ENCODE measurements at regions not wholly inside any gene's neighbourhood (a gene's known extent, or its start where the extent isn't known, plus 50 kb on each side); places are given as distances from the start of the nearest gene placed in this dataset.

- no peak for TF ChIP-seq POLR2A (IDR thresholded peaks at IDR 0.05)
- TF ChIP-seq, protein P1, sequence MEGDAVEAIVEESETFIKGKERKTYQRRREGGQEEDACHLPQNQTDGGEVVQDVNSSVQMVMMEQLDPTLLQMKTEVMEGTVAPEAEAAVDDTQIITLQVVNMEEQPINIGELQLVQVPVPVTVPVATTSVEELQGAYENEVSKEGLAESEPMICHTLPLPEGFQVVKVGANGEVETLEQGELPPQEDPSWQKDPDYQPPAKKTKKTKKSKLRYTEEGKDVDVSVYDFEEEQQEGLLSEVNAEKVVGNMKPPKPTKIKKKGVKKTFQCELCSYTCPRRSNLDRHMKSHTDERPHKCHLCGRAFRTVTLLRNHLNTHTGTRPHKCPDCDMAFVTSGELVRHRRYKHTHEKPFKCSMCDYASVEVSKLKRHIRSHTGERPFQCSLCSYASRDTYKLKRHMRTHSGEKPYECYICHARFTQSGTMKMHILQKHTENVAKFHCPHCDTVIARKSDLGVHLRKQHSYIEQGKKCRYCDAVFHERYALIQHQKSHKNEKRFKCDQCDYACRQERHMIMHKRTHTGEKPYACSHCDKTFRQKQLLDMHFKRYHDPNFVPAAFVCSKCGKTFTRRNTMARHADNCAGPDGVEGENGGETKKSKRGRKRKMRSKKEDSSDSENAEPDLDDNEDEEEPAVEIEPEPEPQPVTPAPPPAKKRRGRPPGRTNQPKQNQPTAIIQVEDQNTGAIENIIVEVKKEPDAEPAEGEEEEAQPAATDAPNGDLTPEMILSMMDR (IDR thresholded peaks at IDR 0.05): no peak
Observed at GRCh38 chr6:14202947-14203346, 85.4 kb downstream of the CD83 start.

Data from body of pancreas (tissue), 4 donors.